Heart left ventricle (tissue), 13 donors: ENCODE measurements at regions not wholly inside any gene's neighbourhood (a gene's known extent, or its start where the extent isn't known, plus 50 kb on each side); places are given as distances from the start of the nearest gene placed in this dataset.

Experiments
- CTCF ChIP-seq, 12 donors: fragments of 200-600 bp; sonication (generic) in 4 of 12; IDR thresholded peaks; one replicate each; pipeline versions ENCODE4 v1.5.0 to v1.8.0; 2018 to 2022; ENCODE audit warnings: antibody characterized with exemption in 12 of 12, mild to moderate bottlenecking in 5 of 12
- POLR2A ChIP-seq, 2 donors: fragments of 450-650 bp; IDR thresholded peaks; one replicate each; pipeline ENCODE4 v1.6.1; 2017; ENCODE audit warnings: antibody characterized with exemption in 2 of 2, mild to moderate bottlenecking in 2 of 2, moderate library complexity in 2 of 2
- donor health status: ischemic (EF 13 %, LVEDD 7.1; RV severe dilation, severe dysfunction).
- donor health status: DM: no; HTN: yes; CAD: no.
- donor health status: DM: no; HTN: no; CAD: no.
- donor health status: ischemic (EF 25% LVEDD 6.9; RV normal size, moderate dysfunction).
- donor health status: ischemic (EF 25% LVEDD 5.7; RV mildly dilated, moderate dysfunction).
- donor health status: ischemic (EF 35%, LVEDD 5.7; RV mildly dilated, moderate dysfunction).
- donor health status: nonischemic (EF 11% LVEDD 7.7; RV severe dilation, severe dysfunction).
- donor health status: DM: yes; HTN: yes; CAD: no.
- donor health status: PGD.
- donor health status: ischemic (EF 29% LVEDD 5.4; RV normal size, mild dysfunction).
- donor health status: nonischemic (EF 23%, LVEDD 6.1; RV moderate dilation, normal function).

GRCh38 chr14:71399057-71399487, 491.8 kb downstream of the PCNX1 start:
- no peak for TF ChIP-seq CTCF (IDR thresholded peaks at IDR 0.05)
- no peak for TF ChIP-seq POLR2A (IDR thresholded peaks at IDR 0.05)
